NCI-H748 (cell line): ENCODE measurements at regions not wholly inside any gene's neighbourhood (a gene's known extent, or its start where the extent isn't known, plus 50 kb on each side); places are given as distances from the start of the nearest gene placed in this dataset.
"Not testable (repeated sequence)": the region's sequence is repeated elsewhere in the genome, so short reads cannot be mapped to it uniquely, and the experiment has no call there.

Source experiments
- DNase-seq: peaks from one replicate; lab custom pipeline; 2025; ENCODE audit not compliant: unreplicated experiment; lab: John Stamatoyannopoulos, UW

GRCh38 chr14:105864116-105864515 is 337.7 kb downstream of the TMEM121 start:
- DNase-seq, result no peak

- no peak for DNase-seq
These were observed 338.4 kb downstream of the TMEM121 start for GRCh38 chr14:105864651-105865265.

- no peak for DNase-seq
These were observed 339.0 kb downstream of the TMEM121 start for GRCh38 chr14:105865266-105865903.

GRCh38 chr14:105865904-105866840 is 339.8 kb downstream of the TMEM121 start:
- no peak for DNase-seq

GRCh38 chr14:105866841-105867321 is 340.5 kb downstream of the TMEM121 start:
- DNase-seq, result no peak

- DNase-seq, result no peak
These were observed 341.7 kb downstream of the TMEM121 start for GRCh38 chr14:105867961-105868599.

GRCh38 chr14:105871590-105871989 is 345.2 kb downstream of the TMEM121 start:
- DNase-seq, result no peak

GRCh38 chr14:105873870-105874512 is 347.6 kb downstream of the TMEM121 start:
- no peak for DNase-seq

GRCh38 chr14:105876158-105876557 is 349.8 kb downstream of the TMEM121 start:
- DNase-seq, result no peak

GRCh38 chr14:105876829-105877228 is 350.4 kb downstream of the TMEM121 start:
- DNase-seq, result no peak

- DNase-seq, result no peak
These were observed 351.3 kb downstream of the TMEM121 start for GRCh38 chr14:105877645-105878044.

- no peak for DNase-seq
These were observed 351.7 kb downstream of the TMEM121 start for GRCh38 chr14:105878125-105878524.

- DNase-seq, result no peak
These were observed 352.2 kb downstream of the TMEM121 start for GRCh38 chr14:105878554-105878953.

GRCh38 chr14:105879503-105879866 is 353.1 kb downstream of the TMEM121 start:
- DNase-seq, result no peak

- no peak for DNase-seq
These were observed 353.6 kb downstream of the TMEM121 start for GRCh38 chr14:105879867-105880561.

- no peak for DNase-seq
These were observed 354.2 kb downstream of the TMEM121 start for GRCh38 chr14:105880616-105881015.

- DNase-seq, result no peak
These were observed 354.9 kb downstream of the TMEM121 start for GRCh38 chr14:105881021-105881930.

- DNase-seq, result not testable (repeated sequence)
These were observed 355.6 kb downstream of the TMEM121 start for GRCh38 chr14:105882011-105882410.

GRCh38 chr14:105882626-105883025 is 356.2 kb downstream of the TMEM121 start:
- DNase-seq, result no peak
